H9 (cell line): ENCODE measurements at regions not wholly inside any gene's neighbourhood (a gene's known extent, or its start where the extent isn't known, plus 50 kb on each side); places are given as distances from the start of the nearest gene placed in this dataset.

Experiments used
- DNase-seq: peaks from one replicate; pipeline ENCODE4 v3.0.0-alpha.2; 2017
- H2AFZ ChIP-seq: one replicate; pipeline ENCODE4 v1.6.1; 2013; ENCODE audit warnings: mild to moderate bottlenecking, low read length, control low read depth, moderate library complexity
- H2AK5ac ChIP-seq: 2 replicates; pipeline ENCODE4 v1.6.1; 2013; ENCODE audit warnings: low read length, control low read depth, mixed read lengths; ENCODE audit not compliant: insufficient read length
- H2BK120ac ChIP-seq: one replicate; pipeline ENCODE4 v1.6.1; 2013; ENCODE audit warnings: low read depth, mild to moderate bottlenecking, low read length, control low read depth, inconsistent platforms; ENCODE audit not compliant: poor library complexity, severe bottlenecking
- H2BK12ac ChIP-seq: 2 replicates; pipeline ENCODE4 v1.6.1; 2013; ENCODE audit warnings: low read length, control low read depth, mixed read lengths, low read depth; ENCODE audit not compliant: insufficient read length
- H2BK15ac ChIP-seq: 2 replicates; pipeline ENCODE4 v1.6.1; 2013; ENCODE audit warnings: low read depth, low read length, control low read depth
- H2BK20ac ChIP-seq: one replicate; pipeline ENCODE4 v1.6.1; 2013; ENCODE audit warnings: low read depth, mild to moderate bottlenecking, low read length, control low read depth, inconsistent platforms; ENCODE audit not compliant: poor library complexity, severe bottlenecking
- H2BK5ac ChIP-seq: 2 replicates; pipeline ENCODE4 v1.6.1; 2013; ENCODE audit warnings: low read length, control low read depth, mixed read lengths; ENCODE audit not compliant: insufficient read length
- H3K14ac ChIP-seq: 2 replicates; pipeline ENCODE4 v1.6.1; 2013; ENCODE audit warnings: low read length, control low read depth; ENCODE audit not compliant: insufficient read depth
- H3K18ac ChIP-seq: 2 replicates; pipeline ENCODE4 v1.6.1; 2013; ENCODE audit warnings: low read depth, mild to moderate bottlenecking, mixed read lengths, low read length, control low read depth; ENCODE audit not compliant: insufficient read length
- H3K23ac ChIP-seq: 2 replicates; pipeline ENCODE4 v1.6.1; 2013; ENCODE audit warnings: low read length, control low read depth, mixed read lengths, low read depth; ENCODE audit not compliant: insufficient read length
- H3K23me2 ChIP-seq: 2 replicates; pipeline ENCODE4 v1.6.1; 2013; ENCODE audit warnings: low read depth, mild to moderate bottlenecking, mixed read lengths, low read length, control low read depth; ENCODE audit not compliant: insufficient read length, poor library complexity, severe bottlenecking
- H3K27ac ChIP-seq: 2 replicates; pipeline ENCODE4 v1.5.1; 2013; ENCODE audit warnings: low read length, control low read depth, mixed read lengths, low read depth; ENCODE audit not compliant: insufficient read length
- H3K27me3 ChIP-seq: 2 replicates; pipeline ENCODE4 v1.6.1; 2013; ENCODE audit warnings: low read length, control low read depth, inconsistent platforms; ENCODE audit not compliant: insufficient read depth
- H3K4ac ChIP-seq: 2 replicates; pipeline ENCODE4 v1.6.1; 2013; ENCODE audit warnings: low read depth, mild to moderate bottlenecking, control low read depth, inconsistent platforms, low read length, moderate library complexity
- H3K4me1 ChIP-seq: 2 replicates; pipeline ENCODE4 v1.6.1; 2013; ENCODE audit warnings: low read length, control low read depth, inconsistent platforms; ENCODE audit not compliant: insufficient read depth
- H3K4me2 ChIP-seq: 2 replicates; pipeline ENCODE4 v1.6.1; 2013; ENCODE audit warnings: low read length, control low read depth, mixed read lengths; ENCODE audit not compliant: insufficient read length, insufficient read depth
- H3K56ac ChIP-seq: 2 replicates; pipeline ENCODE4 v1.6.1; 2013; ENCODE audit warnings: low read depth, mild to moderate bottlenecking, mixed read lengths, low read length, control low read depth; ENCODE audit not compliant: insufficient read length
- H3K79me1 ChIP-seq: 2 replicates; pipeline ENCODE4 v1.6.1; 2013; ENCODE audit warnings: low read depth, mild to moderate bottlenecking, moderate library complexity, low read length, control low read depth, inconsistent platforms; ENCODE audit not compliant: insufficient read depth, poor library complexity, severe bottlenecking
- H3K79me2 ChIP-seq: 2 replicates; pipeline ENCODE4 v1.6.1; 2013; ENCODE audit warnings: low read length, control low read depth, inconsistent platforms; ENCODE audit not compliant: insufficient read depth
- H3K9ac ChIP-seq: 2 replicates; pipeline ENCODE4 v1.6.1; 2013; ENCODE audit warnings: low read length, control low read depth, mixed read lengths; ENCODE audit not compliant: insufficient read length; ENCODE audit errors: extremely low read depth
- H3K9me3 ChIP-seq: one replicate; pipeline ENCODE4 v1.6.1; 2013; ENCODE audit warnings: low read depth, low read length, inconsistent platforms; ENCODE audit not compliant: control insufficient read depth
- H3T11ph ChIP-seq: one replicate; pipeline ENCODE4 v1.6.1; 2013; ENCODE audit warnings: mild to moderate bottlenecking, low read length, control low read depth, inconsistent platforms
- H4K20me1 ChIP-seq: one replicate; pipeline ENCODE4 v1.6.1; 2013; ENCODE audit not compliant: control insufficient read depth, insufficient read length, insufficient read depth
- H4K5ac ChIP-seq: 2 replicates; pipeline ENCODE4 v1.6.1; 2013; ENCODE audit warnings: low read depth, mild to moderate bottlenecking, mixed read lengths, low read length, control low read depth; ENCODE audit not compliant: insufficient read length
- H4K8ac ChIP-seq: replicated peaks from 2 replicates; pipeline ENCODE4 v1.6.1; 2013; ENCODE audit warnings: low read length, control low read depth, mixed read lengths, low read depth; ENCODE audit not compliant: insufficient read length
- H4K91ac ChIP-seq: 2 replicates; pipeline ENCODE4 v1.6.1; 2013; ENCODE audit warnings: low read depth, mild to moderate bottlenecking, moderate library complexity, mixed read lengths, low read length, control low read depth; ENCODE audit not compliant: insufficient read length
- H3K27ac Mint-ChIP-seq, 3 experiments: 2 replicates in 2 of 3; 3 replicates in 1 of 3; pipeline ENCODE4 v1.8.0; 2020 to 2021; ENCODE audit warnings: mixed read lengths in 3 of 3, mild to moderate bottlenecking in 1 of 3, moderate library complexity in 1 of 3
- H3K27me3 Mint-ChIP-seq: 2 replicates; pipeline ENCODE4 v1.8.0; 2021; ENCODE audit warnings: low read depth, mild to moderate bottlenecking, moderate library complexity, mixed read lengths
- H3K36me3 Mint-ChIP-seq, 3 experiments: 2 replicates in 2 of 3; 3 replicates in 1 of 3; pipeline ENCODE4 v1.8.0; 2020 to 2021; ENCODE audit warnings: low read depth in 3 of 3, mixed read lengths in 3 of 3; ENCODE audit not compliant: insufficient read depth in 1 of 3
- H3K4me1 Mint-ChIP-seq, 2 experiments: 2 replicates each; pipeline ENCODE4 v1.8.0; 2020; ENCODE audit warnings: mixed read lengths in 2 of 2
- H3K4me3 Mint-ChIP-seq, 2 experiments: 2 replicates in 1 of 2; 3 replicates in 1 of 2; pipeline ENCODE4 v1.8.0; 2020 to 2021; ENCODE audit warnings: mild to moderate bottlenecking in 2 of 2, mixed read lengths in 2 of 2, moderate library complexity in 1 of 2
- H3K9me3 Mint-ChIP-seq, 2 experiments: 2 replicates in 1 of 2; 3 replicates in 1 of 2; pipeline ENCODE4 v1.8.0; 2020; ENCODE audit warnings: mild to moderate bottlenecking in 2 of 2, mixed read lengths in 2 of 2, moderate library complexity in 1 of 2
- WGBS: extraction: QIAGEN DNeasy Blood & Tissue Kit; methylation state at CpG from one replicate; pipeline ENCODE4 v1.1.7; 2013; ENCODE audit warnings: missing lambda C conversion rate, low lambda C conversion rate, mixed read lengths; ENCODE audit not compliant: insufficient read length; ENCODE audit errors: extremely low coverage; 5-methylcytosine and 5-hydroxymethylcytosine counted together
- TF ChIP-seq, protein P1 (sequence below): fragments of 200-600 bp; sonication (generic); conservative IDR thresholded peaks from 3 replicates; pipeline ENCODE4 v1.8.0; 2021; ENCODE audit warnings: antibody characterized with exemption, mild to moderate bottlenecking

DNA sequence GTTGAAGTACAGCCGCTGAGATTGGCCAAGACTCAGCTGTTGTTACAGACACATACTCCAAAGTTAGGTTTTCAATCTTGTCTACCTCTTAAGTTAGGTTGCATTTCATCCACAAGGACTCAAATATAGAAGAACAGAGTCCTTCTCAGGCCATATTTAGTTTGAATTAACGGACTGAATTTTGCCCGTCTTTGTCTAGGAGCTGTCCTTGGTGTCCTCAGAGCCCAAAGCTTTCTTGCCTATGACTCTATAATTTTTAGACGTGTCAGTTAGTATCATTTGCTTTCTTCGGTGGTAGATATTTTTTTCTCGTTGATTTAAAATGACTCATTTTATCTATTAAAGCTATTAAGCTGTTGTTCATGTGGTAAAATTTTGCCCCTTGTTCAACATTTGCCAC, 403.2 kb downstream of the HS3ST3B1 start:
- WGBS: no CpG with 5 or more reads among the region's 6 CpGs
- Histone ChIP-seq H3K23me2 (no peaks in the 10 kb centered on the region), H2BK15ac (no peak overlapping the region), H4K91ac (no peak overlapping the region), H2BK12ac (no peak overlapping the region), H3K18ac (no peak overlapping the region), H3K4me2 (no peak overlapping the region), H3K9me3 (no peaks in the 10 kb centered on the region), H2BK20ac (no peak overlapping the region), H3K4ac (no peak overlapping the region), H2AFZ (no peak overlapping the region), H3K79me2 (no peaks in the 10 kb centered on the region), H4K5ac (no peak overlapping the region), H3K27me3 (no peaks in the 10 kb centered on the region), H2BK120ac (no peak overlapping the region), H3K56ac (no peak overlapping the region), H4K8ac (no peak overlapping the region), H3K4me1 (no peaks in the 10 kb centered on the region; the same call in 1 of the 2 replicates), H3T11ph (no peak overlapping the region), H4K20me1 (no peaks in the 10 kb centered on the region), H3K27ac (no peak overlapping the region), H3K9ac (no peak overlapping the region), H2AK5ac (no peak overlapping the region), H3K23ac (no peak overlapping the region), H3K79me1 (no peaks in the 10 kb centered on the region), H3K14ac (no peak overlapping the region), H2BK5ac (no peak overlapping the region)
- Mint-ChIP-seq H3K9me3 (no peaks in the 10 kb centered on the region), H3K4me3 (no peak overlapping the region), H3K27ac (no peak overlapping the region), H3K4me1 (peaks cover 23 to 24% of the 10 kb centered on the region in 2 experiments), H3K27me3 (peaks cover 3% of the 10 kb centered on the region; the same call in 1 of the 2 replicates), H3K36me3 (peaks cover 0 to 8% (median 0%) of the 10 kb centered on the region in 3 experiments; a peak in 2 of 7 replicates)
- TF ChIP-seq, protein P1, sequence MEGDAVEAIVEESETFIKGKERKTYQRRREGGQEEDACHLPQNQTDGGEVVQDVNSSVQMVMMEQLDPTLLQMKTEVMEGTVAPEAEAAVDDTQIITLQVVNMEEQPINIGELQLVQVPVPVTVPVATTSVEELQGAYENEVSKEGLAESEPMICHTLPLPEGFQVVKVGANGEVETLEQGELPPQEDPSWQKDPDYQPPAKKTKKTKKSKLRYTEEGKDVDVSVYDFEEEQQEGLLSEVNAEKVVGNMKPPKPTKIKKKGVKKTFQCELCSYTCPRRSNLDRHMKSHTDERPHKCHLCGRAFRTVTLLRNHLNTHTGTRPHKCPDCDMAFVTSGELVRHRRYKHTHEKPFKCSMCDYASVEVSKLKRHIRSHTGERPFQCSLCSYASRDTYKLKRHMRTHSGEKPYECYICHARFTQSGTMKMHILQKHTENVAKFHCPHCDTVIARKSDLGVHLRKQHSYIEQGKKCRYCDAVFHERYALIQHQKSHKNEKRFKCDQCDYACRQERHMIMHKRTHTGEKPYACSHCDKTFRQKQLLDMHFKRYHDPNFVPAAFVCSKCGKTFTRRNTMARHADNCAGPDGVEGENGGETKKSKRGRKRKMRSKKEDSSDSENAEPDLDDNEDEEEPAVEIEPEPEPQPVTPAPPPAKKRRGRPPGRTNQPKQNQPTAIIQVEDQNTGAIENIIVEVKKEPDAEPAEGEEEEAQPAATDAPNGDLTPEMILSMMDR: no peak
- no peak for DNase-seq
